Endothelial cell of umbilical vein (primary cell): ENCODE measurements at regions not wholly inside any gene's neighbourhood (a gene's known extent, or its start where the extent isn't known, plus 50 kb on each side); places are given as distances from the start of the nearest gene placed in this dataset.

Experiments
- BruUV-seq: library from RNA; stranded (reverse); fragments of 400-500 nt; replicated peaks from 2 replicates; lab custom pipeline; 2021; lab: Mats Ljungman, UMichigan
- CTCF ChIA-PET: fragments of 300-600, 350-600 bp; sonication (Branson Sonifier 250); formaldehyde crosslinking; loops from one replicate; lab custom pipeline; 2021; ENCODE audit warnings: antibody characterized with exemption, inconsistent platforms; lab: Charles Lee
- POLR2A ChIA-PET: fragments of 300-600, 350-600 bp; sonication (Branson Sonifier 250); formaldehyde crosslinking; loops from one replicate; lab custom pipeline; 2021; ENCODE audit warnings: antibody characterized with exemption, inconsistent platforms; lab: Charles Lee
- DNase-seq: peaks from one replicate; pipeline ENCODE4 v3.0.0-alpha.2; 2011; ENCODE audit warnings: low read depth, low spot score
- FAIRE-seq: peaks from 2 replicates; lab custom pipeline; 2011; peaks lifted over from hg19 to GRCh38; lab: Jason Lieb, UNC
- H2AFZ ChIP-seq: 2 replicates; pipeline ENCODE4 v1.6.0; 2012; ENCODE audit warnings: low read depth, low read length, control low read depth, inconsistent platforms
- H3K27ac ChIP-seq: 2 replicates; pipeline ENCODE4 v1.5.1; 2011; ENCODE audit warnings: low read depth, mild to moderate bottlenecking, control low read depth, low read length, moderate library complexity; ENCODE audit not compliant: insufficient read depth
- H3K27me3 ChIP-seq, 2 experiments: 2 replicates each; pipeline versions ENCODE4 v1.6.0 to v1.6.1; 2011; ENCODE audit warnings: low read length in 2 of 2, mixed read lengths in 1 of 2; ENCODE audit not compliant: control insufficient read depth in 2 of 2, insufficient read depth in 2 of 2
- H3K36me3 ChIP-seq, 2 experiments: 2 replicates in 1 of 2; 3 replicates in 1 of 2; pipeline ENCODE4 v1.5.1; 2011; ENCODE audit warnings: low read length in 2 of 2, mild to moderate bottlenecking in 1 of 2, moderate library complexity in 1 of 2; ENCODE audit not compliant: control insufficient read depth in 2 of 2, insufficient read depth in 2 of 2; ENCODE audit errors: extremely low read depth in 1 of 2
- H3K4me1 ChIP-seq: 3 replicates; pipeline ENCODE4 v1.5.1; 2011; ENCODE audit warnings: mild to moderate bottlenecking, low read length; ENCODE audit not compliant: control insufficient read depth, insufficient read depth; ENCODE audit errors: extremely low read depth
- H3K4me2 ChIP-seq: 2 replicates; pipeline ENCODE4 v1.6.1; 2011; ENCODE audit warnings: low read length, control low read depth, mixed read lengths; ENCODE audit not compliant: insufficient read depth
- H3K4me3 ChIP-seq, 3 experiments: fragments of 200-600 bp in 1 of 3; sonication (generic), shearing (Covaris generic) in 1 of 3; replicated peaks in 1 of 3; 2 replicates each; pipeline ENCODE4 v1.5.1; 2011 to 2016; ENCODE audit warnings: control low read depth in 3 of 3, low read length in 3 of 3, mild to moderate bottlenecking in 2 of 3, inconsistent platforms in 1 of 3, low read depth in 1 of 3, moderate library complexity in 1 of 3; ENCODE audit not compliant: insufficient read depth in 1 of 3
- H3K79me2 ChIP-seq: 2 replicates; pipeline ENCODE4 v1.6.0; 2012; ENCODE audit warnings: low read length, inconsistent platforms; ENCODE audit not compliant: control insufficient read depth, insufficient read depth
- H3K9ac ChIP-seq: replicated peaks from 2 replicates; pipeline ENCODE3; 2011; ENCODE audit warnings: low read length, control low read depth; ENCODE audit not compliant: insufficient read depth; ENCODE audit errors: extremely low read depth
- H3K9me1 ChIP-seq: replicated peaks from 3 replicates; pipeline ENCODE4 v1.6.0; 2011; ENCODE audit warnings: mild to moderate bottlenecking, low read length; ENCODE audit not compliant: control insufficient read depth, insufficient read depth; ENCODE audit errors: extremely low read depth
- H3K9me3 ChIP-seq: replicated peaks from 2 replicates; pipeline ENCODE4 v1.5.1; 2012; ENCODE audit warnings: low read length, inconsistent platforms; ENCODE audit not compliant: control insufficient read depth, insufficient read depth
- H4K20me1 ChIP-seq: replicated peaks from 2 replicates; pipeline ENCODE3; 2011; ENCODE audit warnings: mild to moderate bottlenecking, low read length; ENCODE audit not compliant: control insufficient read depth, insufficient read depth; ENCODE audit errors: extremely low read depth
- FOS ChIP-seq: IDR thresholded peaks from 2 replicates; pipeline ENCODE4 v1.6.1; 2011; ENCODE audit warnings: mild to moderate bottlenecking, low read length, moderate library complexity, borderline replicate concordance; ENCODE audit not compliant: insufficient read depth
- GATA2 ChIP-seq: IDR thresholded peaks from 2 replicates; pipeline ENCODE4 v1.7.0; 2011; ENCODE audit warnings: low read depth, mild to moderate bottlenecking, moderate library complexity, mixed read lengths, low read length; ENCODE audit not compliant: insufficient read length, insufficient read depth
- JUN ChIP-seq: IDR thresholded peaks from 2 replicates; pipeline ENCODE4 v1.6.1; 2011; ENCODE audit warnings: borderline replicate concordance, low read depth; ENCODE audit not compliant: insufficient read length, insufficient read depth
- MYC ChIP-seq: IDR thresholded peaks from one replicate; pipeline ENCODE4 v1.6.1; 2011; ENCODE audit warnings: mild to moderate bottlenecking, low read depth, low read length
- POLR2A ChIP-seq: IDR thresholded peaks from 2 replicates; pipeline ENCODE4 v1.6.1; 2012; ENCODE audit warnings: low read depth, mild to moderate bottlenecking, control low read depth, low read length
- POLR2AphosphoS5 ChIP-seq: IDR thresholded peaks from 2 replicates; pipeline ENCODE4 v1.6.1; 2012; ENCODE audit warnings: low read depth, mild to moderate bottlenecking, control low read depth, low read length, moderate library complexity; ENCODE audit not compliant: insufficient read depth
- dilution Hi-C: fragments of 300-500 bp; cut with MboI; formaldehyde crosslinking; loops from one replicate; pipeline ENCODE4 v1.15.0; 2019; ENCODE audit warnings: low sequenced_read_pairs; ENCODE audit not compliant: extremely low pct_ligation_motif_present
- intact Hi-C: fragments of 100-400 bp; cut with micrococcal nuclease; formaldehyde crosslinking; loops from one replicate; pipeline ENCODE4 v1.10.0; 2022
- TF ChIP-seq, protein P1 (sequence below): IDR thresholded peaks from 2 replicates; pipeline ENCODE4 v1.6.1; 2011; ENCODE audit not compliant: insufficient read depth, insufficient read length
- TF ChIP-seq, protein P2 (sequence below), 2 donors: IDR thresholded peaks; 1 replicate in 1 of 2; 2 replicates in 1 of 2; pipeline ENCODE4 v1.5.1; 2011; ENCODE audit warnings: low read length in 2 of 2, mild to moderate bottlenecking in 2 of 2, moderate library complexity in 2 of 2, control low read depth in 1 of 2, inconsistent platforms in 1 of 2, low read depth in 1 of 2; ENCODE audit not compliant: insufficient read depth in 1 of 2; ENCODE audit errors: extremely low read depth in 1 of 2

DNA sequence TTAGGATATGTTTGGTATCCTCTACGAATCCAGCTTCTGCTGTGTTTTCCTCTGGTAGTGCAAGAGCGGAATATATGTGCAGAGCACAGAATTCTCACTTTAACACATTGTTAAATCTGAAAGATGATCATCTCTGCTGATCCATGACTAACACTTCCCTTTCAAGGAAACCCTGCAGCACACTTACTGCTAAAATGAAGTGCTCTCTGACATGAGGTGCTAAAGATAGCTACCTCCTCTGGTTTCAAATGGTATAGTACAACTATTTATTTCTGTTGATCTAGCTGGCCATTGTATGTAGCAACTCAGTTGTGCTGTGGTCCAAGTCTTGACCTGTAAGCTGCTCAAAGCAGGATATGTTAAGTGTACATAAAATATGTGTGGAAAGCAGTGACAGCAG lies 162.4 kb upstream of the FMR1 start:
- FAIRE-seq = no peak
- ChIA-PET CTCF (no interaction called here), POLR2A (no interaction called here)
- Histone ChIP-seq H3K4me1 (no peaks in the 10 kb centered on the region), H3K4me3 (no peak overlapping the region), H3K9me1 (no peaks in the 10 kb centered on the region), H3K9ac (no peak overlapping the region), H4K20me1 (no peaks in the 10 kb centered on the region), H2AFZ (no peak overlapping the region), H3K79me2 (no peaks in the 10 kb centered on the region), H3K36me3 (no peaks in the 10 kb centered on the region), H3K27ac (no peak overlapping the region), H3K4me2 (no peak overlapping the region), H3K27me3 (no peaks in the 10 kb centered on the region), H3K9me3 (no peaks in the 10 kb centered on the region)
- TF ChIP-seq, protein P1, sequence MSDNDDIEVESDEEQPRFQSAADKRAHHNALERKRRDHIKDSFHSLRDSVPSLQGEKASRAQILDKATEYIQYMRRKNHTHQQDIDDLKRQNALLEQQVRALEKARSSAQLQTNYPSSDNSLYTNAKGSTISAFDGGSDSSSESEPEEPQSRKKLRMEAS = no peak
- TF ChIP-seq JUN (no peak), POLR2AphosphoS5 (no peak), FOS (no peak), MYC (no peak), POLR2A (no peak), GATA2 (no peak)
- TF ChIP-seq, protein P2, sequence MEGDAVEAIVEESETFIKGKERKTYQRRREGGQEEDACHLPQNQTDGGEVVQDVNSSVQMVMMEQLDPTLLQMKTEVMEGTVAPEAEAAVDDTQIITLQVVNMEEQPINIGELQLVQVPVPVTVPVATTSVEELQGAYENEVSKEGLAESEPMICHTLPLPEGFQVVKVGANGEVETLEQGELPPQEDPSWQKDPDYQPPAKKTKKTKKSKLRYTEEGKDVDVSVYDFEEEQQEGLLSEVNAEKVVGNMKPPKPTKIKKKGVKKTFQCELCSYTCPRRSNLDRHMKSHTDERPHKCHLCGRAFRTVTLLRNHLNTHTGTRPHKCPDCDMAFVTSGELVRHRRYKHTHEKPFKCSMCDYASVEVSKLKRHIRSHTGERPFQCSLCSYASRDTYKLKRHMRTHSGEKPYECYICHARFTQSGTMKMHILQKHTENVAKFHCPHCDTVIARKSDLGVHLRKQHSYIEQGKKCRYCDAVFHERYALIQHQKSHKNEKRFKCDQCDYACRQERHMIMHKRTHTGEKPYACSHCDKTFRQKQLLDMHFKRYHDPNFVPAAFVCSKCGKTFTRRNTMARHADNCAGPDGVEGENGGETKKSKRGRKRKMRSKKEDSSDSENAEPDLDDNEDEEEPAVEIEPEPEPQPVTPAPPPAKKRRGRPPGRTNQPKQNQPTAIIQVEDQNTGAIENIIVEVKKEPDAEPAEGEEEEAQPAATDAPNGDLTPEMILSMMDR (IDR thresholded peaks at IDR 0.05; ENCODE audit: extremely low read depth in 1 of 2, insufficient read depth in 1 of 2, low read depth in 1 of 2, low read length in 2 of 2) = no peak
- no peak for DNase-seq
- no TSS peak for BruUV-seq
- intact Hi-C loops (no loop called here), dilution Hi-C loops (no loop called here)
